ENCODE measurements at regions not wholly inside any gene's neighbourhood (a gene's known extent, or its start where the extent isn't known, plus 50 kb on each side); places are given as distances from the start of the nearest gene placed in this dataset.
"Not testable (repeated sequence)": the region's sequence is repeated elsewhere in the genome, so short reads cannot be mapped to it uniquely, and the experiment has no call there.

DNA sequence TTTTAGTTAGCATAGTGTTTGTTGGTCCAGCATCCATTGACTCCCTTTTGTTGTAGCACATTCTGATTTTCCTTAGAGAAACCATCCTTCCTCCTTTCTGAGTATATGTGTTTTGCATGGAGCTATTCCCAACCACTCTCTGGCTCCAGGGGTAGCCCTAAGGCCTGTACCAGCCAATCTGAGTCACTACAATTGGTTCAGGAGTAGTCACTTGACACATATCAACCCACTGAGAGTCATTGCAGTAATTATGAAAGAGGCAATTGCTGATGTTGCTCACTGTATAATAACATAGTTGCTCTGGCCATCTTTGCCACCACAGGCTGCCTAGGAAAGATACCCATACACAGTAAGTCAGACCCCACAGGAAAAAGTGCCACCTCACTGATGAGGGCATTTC lies 71.2 kb upstream of the GRID2 start:
- DNase-seq (ENCODE audit: low read depth, low spot score): no peak

GRCh38 chr4:92234393-92235176 lies 69.2 kb upstream of the GRID2 start:
- no peak for DNase-seq (ENCODE audit: low read depth, low spot score)

DNA sequence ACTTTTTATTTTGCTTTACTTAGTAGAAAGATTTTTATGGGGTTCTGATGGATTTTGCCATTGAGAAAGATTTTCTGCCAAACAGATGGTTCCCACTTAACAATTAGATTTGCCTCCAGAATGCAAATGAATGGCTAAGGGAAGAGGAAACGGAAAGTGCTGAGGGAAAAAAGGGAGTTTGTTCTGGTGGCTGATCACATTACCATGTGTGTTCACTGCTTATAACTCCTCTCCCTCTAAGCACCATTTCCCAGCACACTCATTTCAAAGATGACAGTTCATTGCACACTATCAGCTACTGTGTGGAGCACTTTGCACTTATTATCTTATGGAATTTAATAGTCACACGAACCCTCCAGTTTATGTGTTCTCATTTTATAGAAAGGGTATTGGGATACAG lies 68.0 kb upstream of the GRID2 start:
- DNase-seq (ENCODE audit: low read depth, low spot score): no peak

DNA sequence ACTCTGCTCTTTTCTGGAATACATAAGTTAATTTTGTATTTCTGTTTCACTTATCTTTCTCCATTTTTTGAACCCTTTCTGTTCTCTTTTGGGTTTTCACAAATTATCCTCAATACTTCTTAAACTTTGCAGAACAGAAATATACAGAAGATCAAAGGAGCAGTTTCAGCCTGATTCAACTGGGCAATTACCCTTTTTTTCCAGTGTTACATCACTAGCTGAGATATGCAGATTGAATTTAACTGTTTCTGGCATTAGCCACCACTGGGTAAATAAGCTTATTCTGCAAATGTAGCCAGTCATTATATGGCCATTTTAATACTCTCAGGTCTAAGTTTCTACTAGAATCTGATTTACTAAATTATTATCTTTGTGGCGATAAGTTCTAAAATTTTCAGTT lies 66.9 kb upstream of the GRID2 start:
- no peak for DNase-seq (ENCODE audit: low read depth, low spot score)

GRCh38 chr4:92237559-92237958 lies 66.2 kb upstream of the GRID2 start:
- DNase-seq (ENCODE audit: low read depth, low spot score): no peak

- DNase-seq (ENCODE audit: low read depth, low spot score): no peak
These were observed 62.7 kb upstream of the GRID2 start for GRCh38 chr4:92241094-92241493.

DNA sequence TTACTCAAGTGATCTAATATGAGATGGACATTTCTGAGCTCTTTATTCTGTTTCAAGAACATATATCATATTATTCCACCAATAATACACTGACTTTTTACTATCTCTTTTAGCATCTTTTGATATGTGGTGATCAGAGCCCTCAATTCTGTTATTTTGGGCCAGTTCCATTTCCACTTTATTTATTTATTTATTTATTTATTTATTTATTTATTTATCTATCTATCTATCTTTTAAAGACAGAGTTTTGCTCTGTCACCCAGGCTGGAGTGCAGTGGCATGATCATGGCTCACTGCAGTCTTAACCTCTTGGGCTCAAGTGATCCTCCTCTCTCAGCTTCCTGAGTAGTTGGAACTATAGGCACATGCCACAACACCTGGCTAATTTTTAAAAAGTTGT lies 57.4 kb upstream of the GRID2 start:
- DNase-seq (ENCODE audit: low read depth, low spot score): no peak

- no peak for DNase-seq (ENCODE audit: low read depth, low spot score)
These were observed 54.2 kb upstream of the GRID2 start for GRCh38 chr4:92249541-92249940.

DNA sequence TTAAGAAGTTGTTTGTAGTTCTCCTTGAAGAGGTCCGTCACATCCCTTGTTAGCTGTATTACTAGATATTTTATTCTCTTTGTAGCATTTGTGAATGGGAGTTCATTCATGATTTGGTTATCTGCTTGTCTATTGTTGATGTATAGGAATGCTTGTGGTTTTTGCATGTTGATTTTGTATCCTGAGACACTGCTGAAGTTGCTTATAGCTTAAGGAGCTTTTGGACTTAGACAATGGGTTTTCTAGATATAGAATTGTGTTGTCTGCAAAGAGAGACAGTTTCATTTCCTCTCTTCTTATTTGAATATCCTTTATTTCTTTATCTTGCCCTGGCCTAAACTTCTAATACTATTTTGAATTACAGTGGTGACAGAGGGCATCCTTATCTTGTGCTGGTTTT lies 52.1 kb upstream of the GRID2 start:
- DNase-seq (ENCODE audit: low read depth, low spot score): no peak

- not testable (repeated sequence) for DNase-seq (ENCODE audit: low read depth, low spot score)
These were observed 51.4 kb upstream of the GRID2 start for GRCh38 chr4:92252358-92252757.

GRCh38 chr4:92252846-92253245 lies 50.9 kb upstream of the GRID2 start:
- no peak for DNase-seq (ENCODE audit: low read depth, low spot score)

GRCh38 chr4:92253550-92253949 lies 50.2 kb upstream of the GRID2 start:
- DNase-seq (ENCODE audit: low read depth, low spot score): no peak
